ENCODE measurements at regions not wholly inside any gene's neighbourhood (a gene's known extent, or its start where the extent isn't known, plus 50 kb on each side); places are given as distances from the start of the nearest gene placed in this dataset.
A peak's percentile ranks its signal among the peaks of the same experiment; 100 is the strongest.
"Not testable (repeated sequence)": the region's sequence is repeated elsewhere in the genome, so short reads cannot be mapped to it uniquely, and the experiment has no call there.

DNA sequence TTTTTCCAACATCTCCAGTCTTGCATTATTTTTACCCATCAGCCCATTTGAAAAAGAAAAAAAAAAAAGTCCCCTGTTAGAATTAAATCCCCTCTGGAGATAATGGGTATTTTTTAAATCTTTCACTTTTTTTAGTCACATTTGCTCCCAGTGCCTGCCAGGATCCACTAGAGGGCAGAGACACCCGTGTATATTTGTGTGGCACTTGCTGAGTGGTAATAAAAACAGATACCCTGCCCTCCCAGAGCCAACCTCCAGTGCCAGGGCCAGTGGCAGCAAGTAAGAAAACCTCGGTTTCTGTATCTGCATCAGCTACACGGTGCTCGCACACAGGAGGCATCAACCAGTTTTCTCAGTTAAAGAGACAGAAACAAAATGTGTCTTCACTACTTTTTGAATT, 135.1 kb upstream of the DUSP22 start:
- TF ChIP-seq, protein P1, sequence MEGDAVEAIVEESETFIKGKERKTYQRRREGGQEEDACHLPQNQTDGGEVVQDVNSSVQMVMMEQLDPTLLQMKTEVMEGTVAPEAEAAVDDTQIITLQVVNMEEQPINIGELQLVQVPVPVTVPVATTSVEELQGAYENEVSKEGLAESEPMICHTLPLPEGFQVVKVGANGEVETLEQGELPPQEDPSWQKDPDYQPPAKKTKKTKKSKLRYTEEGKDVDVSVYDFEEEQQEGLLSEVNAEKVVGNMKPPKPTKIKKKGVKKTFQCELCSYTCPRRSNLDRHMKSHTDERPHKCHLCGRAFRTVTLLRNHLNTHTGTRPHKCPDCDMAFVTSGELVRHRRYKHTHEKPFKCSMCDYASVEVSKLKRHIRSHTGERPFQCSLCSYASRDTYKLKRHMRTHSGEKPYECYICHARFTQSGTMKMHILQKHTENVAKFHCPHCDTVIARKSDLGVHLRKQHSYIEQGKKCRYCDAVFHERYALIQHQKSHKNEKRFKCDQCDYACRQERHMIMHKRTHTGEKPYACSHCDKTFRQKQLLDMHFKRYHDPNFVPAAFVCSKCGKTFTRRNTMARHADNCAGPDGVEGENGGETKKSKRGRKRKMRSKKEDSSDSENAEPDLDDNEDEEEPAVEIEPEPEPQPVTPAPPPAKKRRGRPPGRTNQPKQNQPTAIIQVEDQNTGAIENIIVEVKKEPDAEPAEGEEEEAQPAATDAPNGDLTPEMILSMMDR (IDR thresholded peaks at IDR 0.05; ENCODE audit: insufficient read depth, low read depth, low read length), result peak; percentile 29; the same call in 1 of the 2 replicates
- H3K27me3 ChIP-seq (ENCODE audit: control insufficient read depth, insufficient read depth, low read length); H3K4me3 ChIP-seq (ENCODE audit: low read depth, low read length); POLR2A ChIA-PET; H3K36me3 ChIP-seq (ENCODE audit: control insufficient read depth, insufficient read depth, low read length); DNase-seq (ENCODE audit: low read depth); CTCF ChIA-PET: not testable (repeated sequence)

DNA sequence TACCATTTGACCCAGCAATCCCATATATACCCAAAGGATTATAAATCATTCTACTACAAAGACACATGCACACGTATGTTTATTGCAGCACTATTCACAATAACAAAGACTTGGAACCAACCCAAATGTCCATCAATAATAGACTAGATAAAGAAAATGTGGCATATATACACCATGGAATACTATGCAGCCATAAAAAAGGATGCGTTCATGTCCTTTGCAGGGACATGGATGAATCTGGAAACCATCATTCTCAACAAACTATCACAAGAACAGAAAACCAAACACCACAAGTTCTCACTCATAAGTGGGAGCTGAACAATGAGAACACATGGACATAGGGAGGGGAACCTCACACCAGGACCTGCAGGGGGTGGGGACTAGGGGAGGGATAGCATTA, 130.6 kb upstream of the DUSP22 start:
- POLR2A ChIA-PET; H3K4me3 ChIP-seq (ENCODE audit: low read depth, low read length); DNase-seq (ENCODE audit: low read depth); H3K36me3 ChIP-seq (ENCODE audit: control insufficient read depth, insufficient read depth, low read length); CTCF ChIA-PET; H3K27me3 ChIP-seq (ENCODE audit: control insufficient read depth, insufficient read depth, low read length): not testable (repeated sequence)

DNA sequence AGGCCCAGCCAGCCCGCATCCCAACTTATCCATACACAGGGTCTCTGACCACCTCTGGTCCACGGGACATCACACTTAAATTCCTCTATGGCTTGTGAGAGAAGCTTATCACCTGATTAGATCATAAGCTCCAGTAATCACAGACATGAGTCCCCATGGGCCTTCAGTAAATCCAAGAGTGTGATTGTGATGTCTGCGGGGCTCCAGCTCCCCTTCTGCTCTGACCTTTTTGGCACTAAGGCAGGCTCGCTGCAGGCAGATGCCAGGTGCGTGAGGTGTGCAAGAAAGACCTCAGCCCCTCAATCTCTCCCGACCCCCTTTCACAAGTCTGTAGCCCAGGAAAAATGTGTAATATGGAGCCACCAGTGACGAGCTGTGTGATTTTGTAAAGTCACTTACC, 127.6 kb upstream of the DUSP22 start:
- POLR2A ChIA-PET, result no interaction called here

DNA sequence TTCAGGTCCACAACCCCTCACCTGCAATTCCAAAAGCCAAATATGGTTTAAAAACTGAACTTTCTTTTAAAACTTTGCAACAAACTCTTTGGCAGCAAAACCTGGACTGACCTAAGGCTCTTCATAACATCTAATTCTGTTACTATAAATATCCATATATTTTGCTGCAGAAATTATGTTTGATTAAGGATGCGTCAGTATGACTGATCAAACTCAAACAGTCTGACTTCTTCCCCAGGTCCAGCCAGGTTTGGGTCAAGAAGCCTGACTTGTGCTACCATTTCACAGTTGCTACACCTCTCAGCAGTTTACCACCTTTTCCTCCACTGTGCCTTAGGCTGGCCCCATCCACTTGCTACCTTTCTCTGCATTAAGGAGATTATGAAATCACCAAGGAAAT, 127.0 kb upstream of the DUSP22 start:
- CTCF ChIA-PET, result no interaction called here
- POLR2A ChIA-PET, result no interaction called here
- TF ChIP-seq, protein P1 (IDR thresholded peaks at IDR 0.05; ENCODE audit: insufficient read depth, low read depth, low read length), result no peak
- H3K27me3 ChIP-seq (ENCODE audit: control insufficient read depth, insufficient read depth, low read length), result no peaks in the 10 kb centered on the region
- no peak for DNase-seq (ENCODE audit: low read depth)
- no peaks in the 10 kb centered on the region for H3K36me3 ChIP-seq (ENCODE audit: control insufficient read depth, insufficient read depth, low read length)
- no peak overlapping the region for H3K4me3 ChIP-seq (ENCODE audit: low read depth, low read length)

More for the DNA sequence above, 127.6 kb upstream of the DUSP22 start:
- CTCF ChIA-PET, result no interaction called here
- TF ChIP-seq, protein P1 (IDR thresholded peaks at IDR 0.05; ENCODE audit: insufficient read depth, low read depth, low read length), result no peak
- H3K36me3 ChIP-seq (ENCODE audit: control insufficient read depth, insufficient read depth, low read length), result no peaks in the 10 kb centered on the region
- no peak for DNase-seq (ENCODE audit: low read depth)
- no peaks in the 10 kb centered on the region for H3K27me3 ChIP-seq (ENCODE audit: control insufficient read depth, insufficient read depth, low read length)
- H3K4me3 ChIP-seq (ENCODE audit: low read depth, low read length), result no peak overlapping the region

DNA sequence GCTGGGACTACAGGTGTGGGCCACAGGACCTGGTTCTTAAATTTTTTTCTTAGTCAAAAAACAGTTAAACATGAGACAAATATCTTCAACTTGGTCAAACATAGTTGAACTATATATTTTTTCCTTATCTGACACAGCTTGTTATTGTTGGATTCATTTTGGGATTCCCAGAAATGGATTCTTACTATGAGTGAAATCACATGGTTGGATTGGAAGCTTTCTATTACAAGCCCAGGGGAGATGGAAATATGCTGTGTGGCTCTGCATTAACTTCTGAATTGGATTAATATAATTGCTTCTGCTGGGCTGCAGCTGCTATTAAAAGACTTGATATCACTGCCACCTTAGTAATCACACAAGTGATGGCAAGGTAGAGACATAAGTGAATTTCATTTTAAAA, 126.4 kb upstream of the DUSP22 start:
- DNase-seq (ENCODE audit: low read depth), result no peak
- Histone ChIP-seq H3K36me3 (ENCODE audit: control insufficient read depth, insufficient read depth, low read length) (no peaks in the 10 kb centered on the region), H3K4me3 (ENCODE audit: low read depth, low read length) (no peak overlapping the region), H3K27me3 (ENCODE audit: control insufficient read depth, insufficient read depth, low read length) (no peaks in the 10 kb centered on the region)
- POLR2A ChIA-PET, result no interaction called here
- CTCF ChIA-PET, result no interaction called here
- TF ChIP-seq, protein P1 (IDR thresholded peaks at IDR 0.05; ENCODE audit: insufficient read depth, low read depth, low read length), result no peak

DNA sequence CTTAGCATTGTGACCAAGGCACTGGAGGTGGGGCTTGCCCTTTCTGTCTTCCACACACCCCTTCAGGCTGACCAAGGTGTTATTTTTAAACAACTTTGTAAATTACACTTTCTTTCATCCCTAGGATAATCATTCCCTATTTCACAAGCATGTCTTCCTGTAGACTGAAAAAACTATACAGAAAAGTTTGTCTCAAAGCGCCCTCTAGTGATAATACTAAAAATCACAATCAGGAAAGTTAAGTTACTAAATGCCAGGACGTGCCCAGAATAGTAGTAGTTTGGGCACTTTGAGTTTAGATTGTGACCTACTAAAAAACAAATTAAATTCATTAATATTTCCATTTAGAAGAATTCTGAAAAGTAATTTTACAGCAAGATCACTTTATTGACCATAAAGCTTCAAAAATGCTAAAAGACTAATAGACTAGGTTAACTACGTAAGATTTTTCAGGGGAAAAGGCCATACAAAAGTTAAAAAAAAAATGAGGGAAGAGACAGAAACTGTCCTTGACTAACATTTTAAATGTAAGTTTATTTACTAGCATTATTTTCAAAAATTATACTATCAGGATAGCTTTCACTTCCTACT, 123.3 kb upstream of the DUSP22 start:
- DNase-seq (ENCODE audit: low read depth), result no peak
- TF ChIP-seq, protein P1 (IDR thresholded peaks at IDR 0.05; ENCODE audit: insufficient read depth, low read depth, low read length), result peak; percentile 59
- CTCF ChIA-PET, result interaction anchor here (0.6 to 1.6 kb wide), 8 partner anchors 11 to 164 kb away, joined by 3 to 6 read pairs (median 4); no protein-coding TSS in a partner anchor
- POLR2A ChIA-PET, result no interaction called here
- H3K4me3 ChIP-seq (ENCODE audit: low read depth, low read length), result no peak overlapping the region
- H3K36me3 ChIP-seq (ENCODE audit: control insufficient read depth, insufficient read depth, low read length), result no peaks in the 10 kb centered on the region
- no peaks in the 10 kb centered on the region for H3K27me3 ChIP-seq (ENCODE audit: control insufficient read depth, insufficient read depth, low read length)
